ENCODE measurements at regions not wholly inside any gene's neighbourhood (a gene's known extent, or its start where the extent isn't known, plus 50 kb on each side); places are given as distances from the start of the nearest gene placed in this dataset.
A peak's percentile ranks its signal among the peaks of the same experiment; 100 is the strongest.
"Not testable (repeated sequence)": the region's sequence is repeated elsewhere in the genome, so short reads cannot be mapped to it uniquely, and the experiment has no call there.

DNA sequence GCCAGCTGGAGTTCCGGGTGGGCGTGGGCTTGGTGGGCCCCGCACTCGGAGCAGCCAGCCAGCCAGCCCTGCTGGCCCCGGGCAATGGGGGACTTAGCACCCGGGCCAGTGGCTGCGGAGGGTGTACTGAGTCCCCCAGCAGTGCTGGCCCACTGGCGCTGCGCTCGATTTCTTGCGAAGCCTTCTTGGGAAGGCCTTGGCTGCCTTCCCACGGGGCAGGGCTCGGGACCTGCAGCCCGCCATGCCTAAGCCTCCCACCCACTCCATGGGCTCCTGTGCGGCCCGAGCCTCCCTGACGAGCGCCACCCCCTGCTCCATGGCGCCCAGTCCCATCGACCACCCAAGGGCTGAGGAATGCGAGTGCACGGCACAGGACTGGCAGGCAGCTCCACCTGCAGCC is 321.6 kb downstream of the SH2D4B start:
- DNase-seq (ENCODE audit: low spot score) = not testable (repeated sequence)

DNA sequence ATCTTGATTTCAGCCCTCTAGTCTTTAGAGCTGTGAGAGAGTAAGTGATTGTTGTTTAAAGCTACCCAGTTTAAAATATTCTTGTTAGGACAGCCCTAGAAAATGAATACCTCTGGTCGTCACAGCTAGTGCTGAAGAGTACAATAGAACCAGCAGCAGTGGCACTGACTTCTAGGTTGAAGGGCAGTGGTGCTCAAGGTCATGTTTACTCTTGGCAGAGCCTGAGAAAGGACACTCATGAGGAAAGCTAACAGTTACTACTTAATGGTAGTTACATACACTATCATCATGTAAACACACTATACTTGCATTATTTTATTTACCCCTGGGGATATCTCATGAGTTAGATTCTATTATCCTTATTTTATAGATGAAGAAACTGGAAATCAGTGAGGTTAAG is 323.0 kb downstream of the SH2D4B start:
- DNase-seq (ENCODE audit: low spot score) = no peak

DNA sequence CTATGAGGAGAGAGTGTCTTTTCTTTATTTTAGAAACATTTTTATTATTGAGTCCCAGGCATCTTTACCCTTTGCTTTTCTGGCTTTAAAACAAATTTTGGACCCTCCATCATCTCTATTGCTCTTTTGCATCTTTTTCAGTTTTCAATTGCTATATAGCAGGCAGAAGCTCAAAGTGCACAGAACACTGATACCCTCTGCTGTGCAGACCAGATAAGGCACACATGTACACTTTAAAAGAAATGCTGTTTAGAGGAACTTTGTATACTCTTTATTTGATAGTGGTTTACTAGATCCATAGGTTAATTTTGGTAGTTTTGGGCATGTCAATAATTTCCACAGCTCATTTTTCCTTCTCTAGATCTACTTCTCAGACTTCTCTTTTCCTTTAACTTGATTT is 324.2 kb downstream of the SH2D4B start:
- DNase-seq (ENCODE audit: low spot score) = no peak

DNA sequence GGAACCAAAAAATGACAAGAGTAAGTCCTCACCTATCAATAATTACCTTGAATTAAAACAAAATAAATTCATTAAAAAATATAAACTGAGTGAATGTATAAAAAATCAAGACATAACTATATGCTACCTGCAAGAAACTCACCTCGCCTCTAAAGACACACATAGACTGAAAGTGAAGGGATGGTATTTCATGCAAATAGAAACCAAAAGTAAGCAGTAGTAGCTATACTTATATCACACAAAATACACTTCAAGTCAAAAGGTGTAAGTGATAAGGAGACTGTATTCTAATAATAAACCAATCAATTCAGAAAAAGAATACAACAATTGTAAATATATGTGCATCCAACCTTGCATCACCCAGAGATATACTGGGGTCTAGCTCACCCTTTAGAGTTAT is 332.6 kb downstream of the SH2D4B start:
- DNase-seq (ENCODE audit: low spot score) = no peak

DNA sequence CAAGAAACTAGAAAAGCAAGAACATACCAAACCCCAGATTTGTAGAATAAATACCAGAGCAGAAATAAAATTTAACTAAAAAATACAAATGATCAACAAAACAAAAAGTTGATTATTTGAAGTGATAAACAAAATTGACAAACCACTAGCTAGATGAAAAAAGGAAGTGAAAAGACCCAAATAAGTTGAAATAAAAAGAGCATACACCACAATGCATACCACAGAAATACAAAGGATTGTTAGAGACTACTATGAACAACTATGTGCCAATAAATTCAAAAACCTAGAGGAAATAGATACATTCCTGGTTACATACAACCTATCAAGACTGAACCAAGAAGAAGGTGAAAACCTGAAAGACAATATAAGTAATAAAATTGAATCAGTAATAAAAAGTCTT is 333.4 kb downstream of the SH2D4B start:
- DNase-seq (ENCODE audit: low spot score) = no peak

DNA sequence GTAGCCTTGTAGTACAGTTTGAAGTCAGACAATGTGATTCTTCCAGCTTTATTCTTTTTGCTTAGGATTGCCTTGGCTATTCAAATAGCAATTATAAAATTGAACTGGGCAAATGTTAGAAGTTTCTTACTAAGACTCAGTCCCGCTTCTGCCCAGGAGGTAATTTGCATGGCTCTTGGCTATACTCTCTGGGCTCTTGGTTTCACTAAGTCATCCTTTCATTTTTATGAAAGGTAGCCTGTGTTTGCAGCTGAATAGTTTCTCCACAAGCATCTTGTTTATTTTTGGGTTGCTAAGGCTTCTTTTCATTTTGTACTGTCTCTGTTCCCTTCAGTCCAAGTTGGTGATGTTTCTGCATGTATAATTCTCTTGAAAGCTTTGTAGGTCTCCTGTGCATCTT is 340.6 kb downstream of the SH2D4B start:
- DNase-seq (ENCODE audit: low spot score) = no peak

DNA sequence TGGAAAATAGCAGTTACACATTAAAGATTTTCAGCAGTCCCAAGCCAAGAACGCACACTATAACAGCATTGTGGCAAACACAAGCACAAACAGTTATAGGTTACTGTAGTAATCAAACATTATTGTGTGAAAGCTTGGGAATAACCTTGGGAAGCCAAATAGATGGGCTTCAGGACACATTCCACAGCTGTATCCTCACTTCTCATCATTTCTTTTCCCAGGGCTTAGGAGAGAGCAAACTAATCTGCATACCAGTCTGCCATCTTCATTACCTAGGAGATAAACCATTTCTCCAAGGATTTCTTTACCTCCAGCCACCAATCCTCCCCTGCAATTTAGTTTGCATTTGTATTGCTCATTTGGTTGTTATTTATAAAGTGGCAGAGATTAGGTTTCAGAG is 352.4 kb downstream of the SH2D4B start:
- DNase-seq (ENCODE audit: low spot score) = no peak

DNA sequence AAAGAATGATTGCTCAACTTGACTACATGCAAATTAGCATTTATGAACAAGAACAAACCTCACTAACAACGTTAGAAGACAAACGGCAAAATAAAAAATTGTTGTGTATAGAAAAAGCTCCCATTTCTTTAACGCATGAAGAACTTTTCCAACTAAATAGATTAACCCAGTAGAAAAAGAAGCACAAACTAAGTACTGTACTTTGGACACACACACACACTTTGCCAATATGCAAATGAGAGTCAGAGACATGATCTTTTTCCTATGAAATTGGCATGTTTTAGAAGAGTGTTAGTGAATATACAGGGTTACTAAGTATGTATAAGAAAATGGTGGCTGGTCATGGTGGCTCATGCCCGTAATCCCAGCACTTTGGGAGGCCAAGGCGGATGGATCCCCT is 355.6 kb downstream of the SH2D4B start:
- no peak for DNase-seq (ENCODE audit: low spot score)

DNA sequence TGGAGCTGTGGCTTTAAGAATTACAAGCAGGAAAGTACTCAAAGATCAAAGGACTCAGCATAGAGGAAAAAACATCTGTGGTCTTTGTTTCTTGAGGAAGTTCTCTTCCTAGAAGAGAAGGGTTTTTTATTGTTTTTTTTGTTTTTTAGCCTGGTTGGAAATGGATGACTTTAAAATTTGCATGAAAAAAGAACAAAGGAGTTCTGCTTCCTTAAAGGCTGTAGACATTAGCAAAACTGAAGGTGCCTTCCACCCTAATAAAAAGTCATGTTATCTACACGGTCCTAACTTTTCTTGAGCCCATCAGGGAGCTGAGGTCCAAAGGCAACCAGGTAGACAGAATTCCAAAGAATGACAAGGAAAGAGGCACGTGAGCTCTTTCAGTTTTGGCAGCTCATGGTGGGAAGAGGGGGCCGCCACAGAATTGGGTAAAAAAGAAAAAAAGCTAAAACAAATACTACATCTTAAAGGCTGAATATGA is 356.6 kb downstream of the SH2D4B start:
- no peak for DNase-seq (ENCODE audit: low spot score)

DNA sequence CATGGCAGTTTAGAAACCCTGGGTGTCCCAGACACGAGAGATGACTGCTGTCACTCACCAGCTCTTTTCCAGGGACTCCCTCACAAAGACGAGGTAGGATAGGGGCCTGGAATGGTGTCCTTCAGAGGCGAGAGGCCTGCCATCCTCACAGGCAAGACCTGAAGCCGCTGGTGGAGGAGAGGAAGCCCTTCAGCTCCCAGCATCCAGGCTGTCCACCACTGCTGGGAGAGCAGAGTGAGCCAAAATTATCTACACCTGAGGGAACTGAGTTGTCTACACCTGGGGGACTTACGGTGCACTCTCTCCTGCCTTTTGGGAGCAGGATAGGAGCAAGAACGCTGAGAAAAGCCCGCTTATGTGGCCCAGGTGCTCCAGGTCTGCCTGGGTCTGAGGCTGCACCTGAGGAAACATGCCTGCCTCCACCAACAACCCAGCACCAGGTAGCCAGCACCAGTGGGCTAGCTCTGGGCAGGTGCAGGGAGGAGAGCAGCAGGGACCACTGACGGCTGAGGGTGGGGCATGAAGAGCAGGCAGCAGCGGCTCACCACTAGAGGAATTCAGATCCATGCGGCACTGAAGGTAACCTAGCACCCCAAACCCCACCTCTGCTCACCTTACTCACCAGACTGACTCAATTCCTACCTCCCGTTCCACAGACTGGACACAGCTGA is 357.2 kb downstream of the SH2D4B start:
- no peak for DNase-seq (ENCODE audit: low spot score)

DNA sequence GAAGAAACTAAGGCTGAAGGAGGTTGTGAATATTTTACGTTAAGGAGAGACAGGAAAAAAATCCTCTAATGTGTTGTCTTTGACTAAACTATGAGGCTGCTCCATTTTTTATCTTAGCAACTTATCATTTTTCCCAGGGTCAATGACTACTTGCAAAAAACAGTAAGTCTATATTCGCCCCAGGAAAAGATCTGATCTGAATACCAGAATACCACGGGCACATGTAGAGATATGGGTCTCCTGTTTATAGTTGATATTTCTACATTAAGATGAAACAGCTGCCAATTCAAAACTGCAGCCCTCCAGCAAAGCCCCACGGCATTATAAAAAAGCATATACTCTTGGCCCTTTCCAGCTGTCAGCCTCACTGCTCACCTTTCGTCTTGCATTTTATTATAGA is 358.4 kb downstream of the SH2D4B start:
- no peak for DNase-seq (ENCODE audit: low spot score)

DNA sequence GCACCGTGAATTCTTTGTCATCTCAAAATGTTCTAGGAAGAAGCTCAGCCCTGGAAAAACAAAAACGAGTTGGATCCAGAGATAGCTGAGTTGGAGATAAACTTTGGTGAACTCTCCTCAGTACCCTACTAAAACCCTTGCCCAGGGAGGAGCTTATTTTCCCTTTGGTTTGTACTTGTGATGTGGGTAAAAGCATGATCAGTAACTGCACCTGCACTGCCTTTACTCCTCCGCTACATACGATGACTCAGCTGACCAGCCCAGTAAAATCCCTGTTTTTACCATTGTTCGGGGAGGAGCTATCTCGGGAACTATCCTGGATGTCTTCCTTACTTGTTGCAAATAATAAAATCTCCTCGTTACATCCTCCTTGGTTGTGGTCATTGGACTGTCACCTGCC is 359.3 kb downstream of the SH2D4B start:
- no peak for DNase-seq (ENCODE audit: low spot score)

DNA sequence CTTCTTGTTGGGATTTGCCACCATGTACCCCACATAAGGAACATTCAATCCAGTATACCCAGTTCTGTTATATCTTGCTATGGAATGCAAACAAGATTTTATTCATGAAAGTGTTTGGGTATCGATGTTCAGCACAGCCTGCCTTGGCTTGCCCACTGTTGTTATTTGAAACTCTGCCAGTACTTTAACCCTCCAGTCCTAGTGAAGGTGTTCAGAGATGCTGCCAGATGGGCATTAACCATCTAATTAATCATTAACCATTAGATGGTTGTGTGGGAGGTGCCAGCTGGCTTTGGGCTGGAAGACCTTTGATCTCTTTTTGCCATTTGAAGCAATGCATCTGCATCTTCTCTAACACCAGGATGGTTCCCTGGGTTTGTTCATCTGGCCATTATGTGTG is 363.0 kb downstream of the SH2D4B start:
- DNase-seq (ENCODE audit: low spot score) = no peak

DNA sequence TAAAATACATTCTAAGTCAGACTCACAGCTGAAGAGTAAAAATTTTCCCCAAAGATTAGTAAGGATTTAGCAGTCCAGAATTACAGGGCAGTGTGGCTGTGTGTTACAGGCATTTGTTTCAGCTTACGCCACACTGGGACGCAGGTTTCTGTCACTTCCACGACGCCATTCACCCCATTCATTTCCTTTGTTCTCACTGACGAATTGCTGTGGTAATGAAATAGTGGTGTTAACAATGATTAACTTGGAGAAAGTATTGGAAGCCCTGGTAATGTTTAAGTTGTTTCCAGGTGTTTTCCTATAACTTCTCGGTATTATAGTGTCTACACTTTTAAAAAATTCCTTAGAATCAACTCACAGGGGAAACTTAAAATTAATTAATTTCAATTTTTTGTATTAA is 370.9 kb downstream of the SH2D4B start:
- no peak for DNase-seq (ENCODE audit: low spot score)

DNA sequence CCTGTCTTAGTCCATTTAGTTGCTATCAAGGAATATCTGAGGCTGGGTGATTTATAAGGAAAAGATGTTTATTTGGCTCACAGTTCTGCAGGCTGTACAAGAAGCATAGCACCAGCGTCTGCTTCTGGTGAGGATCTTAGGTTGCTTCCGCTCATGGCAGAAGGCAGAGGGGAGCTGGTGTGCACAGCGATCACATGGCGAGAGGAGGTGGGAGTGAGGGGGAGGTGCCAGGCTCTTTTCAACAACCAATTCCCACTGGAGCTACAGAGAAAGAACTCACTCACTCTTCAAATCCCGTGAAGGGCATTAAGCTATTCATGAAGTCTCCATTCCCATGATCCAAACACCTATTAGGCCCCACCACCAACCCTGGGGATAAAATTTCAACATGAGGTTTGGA is 371.6 kb downstream of the SH2D4B start:
- DNase-seq (ENCODE audit: low spot score) = no peak

DNA sequence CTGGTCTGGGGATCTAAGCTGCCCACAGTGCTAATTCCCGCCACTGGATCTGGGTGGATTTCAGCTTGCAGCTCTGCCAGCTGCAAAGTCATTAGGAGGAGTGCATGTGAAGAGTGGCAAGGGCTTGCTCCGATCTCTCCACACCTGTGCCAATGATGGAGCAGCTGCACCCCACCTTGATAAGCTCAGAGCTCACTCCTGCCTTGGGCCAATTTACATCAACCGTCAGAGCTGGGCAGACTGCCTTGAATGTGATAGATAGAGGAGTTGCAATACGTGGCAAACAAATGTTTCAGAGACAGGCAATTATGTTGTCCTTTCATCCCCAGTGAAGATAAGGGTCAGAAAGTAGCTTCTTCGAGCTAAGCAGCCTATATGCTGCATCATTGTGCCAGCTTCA is 379.9 kb downstream of the SH2D4B start:
- DNase-seq (ENCODE audit: low spot score) = no peak

DNA sequence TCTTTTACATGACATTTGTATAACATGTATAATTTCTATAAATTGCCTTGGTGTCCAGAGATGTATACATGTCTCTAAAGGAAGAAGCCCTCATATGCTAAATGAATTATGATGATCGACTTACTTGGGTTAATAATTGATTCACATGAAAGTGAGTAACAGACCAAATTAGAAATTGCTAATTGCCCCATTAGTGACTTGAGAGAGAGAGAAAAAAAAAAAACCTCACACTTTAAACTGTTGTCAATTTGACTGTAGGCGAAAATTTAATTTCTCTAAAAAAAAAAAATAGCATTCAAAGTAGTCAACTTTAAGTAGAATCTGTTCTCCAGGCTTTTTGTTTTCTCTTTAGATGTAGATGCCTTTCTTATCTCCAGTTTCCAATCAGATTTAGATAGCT is 383.3 kb downstream of the SH2D4B start:
- DNase-seq (ENCODE audit: low spot score) = no peak

DNA sequence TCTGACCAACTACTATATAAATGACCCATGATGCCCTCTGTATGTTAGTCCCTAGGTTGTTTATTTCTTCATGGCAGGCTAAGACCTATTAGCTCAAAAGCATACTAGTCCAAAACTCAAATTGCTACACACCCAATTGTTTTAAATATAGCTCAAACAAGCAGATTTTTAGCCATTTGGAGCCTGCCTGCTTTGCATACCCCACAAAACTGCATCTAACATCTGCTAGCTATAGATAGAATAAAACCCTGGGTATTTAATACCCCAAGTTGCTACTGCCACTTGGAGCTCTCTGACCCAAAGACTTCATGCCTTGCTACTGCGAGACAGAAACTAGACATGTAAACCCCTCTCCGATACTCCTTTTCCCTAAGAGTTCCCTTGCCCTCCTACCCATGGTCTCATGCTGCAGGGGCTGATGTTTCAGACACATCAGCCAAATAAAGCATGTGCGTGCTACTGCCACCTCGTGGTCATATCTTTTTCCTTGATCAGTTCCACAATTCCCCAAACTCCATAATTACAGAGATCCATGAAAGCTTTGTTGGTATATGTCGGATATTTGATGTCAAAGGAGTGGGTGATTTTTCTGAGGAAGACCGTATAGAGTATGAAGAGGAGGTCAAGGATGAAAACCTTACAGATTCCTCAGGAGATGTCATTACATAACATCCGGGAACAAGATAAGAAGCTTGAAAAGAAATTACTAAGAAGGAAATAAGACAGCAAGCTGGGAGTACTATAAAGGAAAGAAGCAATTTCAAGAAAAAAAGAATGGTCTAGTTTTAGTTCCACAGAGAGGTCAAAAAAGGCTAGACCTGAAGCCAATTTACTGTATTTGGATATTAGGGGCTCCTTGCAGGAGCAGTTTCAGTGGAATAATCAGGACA is 386.6 kb downstream of the SH2D4B start:
- DNase-seq (ENCODE audit: low spot score) = peak; percentile 33

DNA sequence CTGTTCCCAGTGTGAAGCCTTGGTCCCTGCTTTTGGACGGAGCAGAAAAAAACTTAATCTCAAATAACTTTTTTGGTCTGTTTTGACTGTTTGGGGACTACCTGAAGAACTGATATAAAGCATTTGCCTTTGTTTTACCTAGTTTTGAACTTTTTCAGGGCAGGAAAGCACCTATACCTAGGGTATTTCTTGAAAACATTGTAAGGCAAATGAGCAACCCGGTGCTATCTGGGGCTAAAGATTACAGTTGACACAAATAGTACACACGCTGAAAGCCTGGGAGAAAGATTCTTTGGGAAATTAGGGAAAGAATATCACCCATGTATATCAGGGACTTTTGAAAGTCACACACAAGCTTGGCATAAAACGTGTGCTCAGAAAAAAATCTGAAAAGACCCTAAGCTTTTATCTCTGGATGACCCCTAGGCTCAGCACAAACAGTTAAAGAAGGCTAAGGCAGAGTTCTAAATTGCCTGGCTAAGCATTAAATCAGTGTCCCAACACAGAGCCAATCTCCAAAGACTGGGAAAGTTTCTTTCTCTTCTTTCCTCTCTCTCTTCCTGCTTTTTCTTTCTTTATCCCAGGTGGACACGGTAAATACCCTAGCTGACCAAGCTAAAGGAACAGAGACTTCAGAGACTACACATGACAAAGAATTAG is 389.8 kb downstream of the SH2D4B start:
- no peak for DNase-seq (ENCODE audit: low spot score)

DNA sequence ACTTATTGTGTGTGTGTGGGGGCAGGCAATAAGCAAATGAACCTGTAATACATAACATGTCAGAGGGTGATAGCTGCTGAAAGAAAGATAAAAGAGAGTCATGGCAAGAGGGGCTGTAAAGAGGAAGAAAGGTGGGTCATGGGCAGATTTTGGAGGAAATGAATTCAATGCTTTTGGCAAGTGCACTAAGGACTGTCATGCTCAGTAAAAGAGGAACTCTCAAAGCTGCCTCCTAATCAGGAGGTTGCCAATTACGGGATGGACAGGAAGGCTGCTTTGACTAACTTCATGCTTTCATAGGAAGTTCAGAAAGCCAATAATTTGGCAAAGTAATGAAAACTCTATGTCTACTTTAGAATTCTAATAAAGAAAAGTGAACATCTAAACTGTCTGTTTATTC is 401.2 kb downstream of the SH2D4B start:
- no peak for DNase-seq (ENCODE audit: low spot score)

DNA sequence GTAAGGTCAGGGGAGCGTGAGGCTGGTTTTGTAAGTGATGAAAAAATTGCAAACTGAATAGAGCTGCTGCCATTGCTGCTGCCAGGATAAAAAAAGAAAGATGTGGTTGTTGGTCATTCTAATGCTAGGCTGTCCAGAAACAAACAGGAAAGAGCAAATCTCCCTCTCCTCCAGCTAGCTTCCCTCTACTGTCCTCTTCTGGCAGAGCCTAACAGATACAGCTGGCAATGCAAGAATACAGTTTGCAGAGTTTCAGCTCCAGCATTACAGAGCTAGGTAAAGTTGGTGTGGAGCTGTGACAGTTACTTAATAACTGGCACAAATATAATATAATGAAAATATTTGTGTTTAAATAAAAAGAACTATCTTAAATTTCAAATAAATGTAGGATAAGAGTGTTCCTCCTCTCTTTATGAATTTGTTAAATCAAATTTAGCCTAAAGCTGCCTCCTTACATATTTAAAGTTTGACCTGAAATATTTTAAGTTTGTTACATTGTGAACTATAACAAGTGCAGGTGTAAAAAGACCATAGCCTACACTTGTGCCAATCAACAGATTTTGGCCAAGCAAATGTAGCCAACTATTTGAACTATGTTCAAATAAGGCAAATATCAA is 407.7 kb downstream of the SH2D4B start:
- DNase-seq (ENCODE audit: low spot score) = peak; percentile 37

DNA sequence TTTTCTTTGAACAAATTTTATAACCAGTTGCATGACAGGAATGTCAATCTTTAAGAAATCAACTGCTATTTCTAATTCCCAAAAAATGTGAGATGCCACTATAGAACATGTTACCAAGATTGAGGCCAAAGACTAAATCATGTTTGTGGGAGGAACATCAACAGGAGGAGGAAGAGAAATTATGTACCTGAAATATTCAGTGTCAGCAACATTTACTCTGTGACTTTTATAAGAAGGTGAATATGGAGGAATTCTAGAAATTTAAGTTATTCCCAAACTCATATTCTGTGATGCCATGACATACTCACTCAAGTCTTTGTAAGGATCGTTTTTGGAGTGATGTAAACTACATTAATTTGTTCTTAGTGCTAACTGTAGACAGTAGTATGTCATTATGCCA is 408.4 kb downstream of the SH2D4B start:
- no peak for DNase-seq (ENCODE audit: low spot score)

Measured in H4 (cell line).